Fibroblast of lung (primary cell): ENCODE measurements at regions not wholly inside any gene's neighbourhood (a gene's known extent, or its start where the extent isn't known, plus 50 kb on each side); places are given as distances from the start of the nearest gene placed in this dataset.

Experiments used
- EZH2 ChIP-seq: IDR thresholded peaks from 2 replicates; pipeline ENCODE4 v1.5.1; 2012; ENCODE audit warnings: low read length, control low read depth, mild to moderate bottlenecking; ENCODE audit errors: missing control alignments
- TF ChIP-seq, protein P1 (sequence below), 2 donors: IDR thresholded peaks in 1 of 2; conservative IDR thresholded peaks in 1 of 2; 1 replicate in 1 of 2; 2 replicates in 1 of 2; pipeline ENCODE4 v1.5.1; 2011 to 2012; ENCODE audit warnings: low read length in 2 of 2, control low read depth in 1 of 2, inconsistent platforms in 1 of 2, low read depth in 1 of 2, mild to moderate bottlenecking in 1 of 2

DNA sequence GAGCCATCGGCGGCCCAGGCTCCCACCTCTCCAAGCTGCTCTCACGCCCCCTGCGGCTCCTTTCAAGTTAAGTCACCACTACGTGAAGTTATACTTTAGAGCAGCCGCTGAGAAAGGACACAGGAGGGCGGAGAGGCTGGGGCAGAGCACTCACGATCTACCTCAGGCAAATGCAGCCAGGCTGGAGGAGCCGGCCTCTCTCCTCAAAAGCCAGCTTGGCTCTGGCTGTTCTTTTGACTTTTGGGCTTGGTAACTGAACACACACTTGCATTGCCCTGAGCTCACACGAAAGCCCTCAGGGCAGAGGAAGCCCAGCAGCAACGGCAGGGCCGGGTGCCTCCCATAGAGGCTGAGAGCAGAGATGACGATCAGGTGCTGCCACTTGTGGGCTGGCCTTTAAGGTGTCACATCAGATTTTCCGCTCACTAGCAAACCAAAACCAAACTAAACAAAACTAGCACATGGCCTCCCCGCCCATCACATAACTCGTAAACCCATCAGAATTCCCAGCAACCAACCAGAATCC, 75.2 kb downstream of the PITPNM2 start:
- TF ChIP-seq, protein P1, sequence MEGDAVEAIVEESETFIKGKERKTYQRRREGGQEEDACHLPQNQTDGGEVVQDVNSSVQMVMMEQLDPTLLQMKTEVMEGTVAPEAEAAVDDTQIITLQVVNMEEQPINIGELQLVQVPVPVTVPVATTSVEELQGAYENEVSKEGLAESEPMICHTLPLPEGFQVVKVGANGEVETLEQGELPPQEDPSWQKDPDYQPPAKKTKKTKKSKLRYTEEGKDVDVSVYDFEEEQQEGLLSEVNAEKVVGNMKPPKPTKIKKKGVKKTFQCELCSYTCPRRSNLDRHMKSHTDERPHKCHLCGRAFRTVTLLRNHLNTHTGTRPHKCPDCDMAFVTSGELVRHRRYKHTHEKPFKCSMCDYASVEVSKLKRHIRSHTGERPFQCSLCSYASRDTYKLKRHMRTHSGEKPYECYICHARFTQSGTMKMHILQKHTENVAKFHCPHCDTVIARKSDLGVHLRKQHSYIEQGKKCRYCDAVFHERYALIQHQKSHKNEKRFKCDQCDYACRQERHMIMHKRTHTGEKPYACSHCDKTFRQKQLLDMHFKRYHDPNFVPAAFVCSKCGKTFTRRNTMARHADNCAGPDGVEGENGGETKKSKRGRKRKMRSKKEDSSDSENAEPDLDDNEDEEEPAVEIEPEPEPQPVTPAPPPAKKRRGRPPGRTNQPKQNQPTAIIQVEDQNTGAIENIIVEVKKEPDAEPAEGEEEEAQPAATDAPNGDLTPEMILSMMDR (conservative IDR thresholded peaks at IDR 0.05 in 1 of 2, IDR thresholded peaks at IDR 0.05 in 1 of 2; ENCODE audit: low read depth in 1 of 2, low read length in 2 of 2): no peak
- TF ChIP-seq EZH2: no peak
